ENCODE measurements at regions not wholly inside any gene's neighbourhood (a gene's known extent, or its start where the extent isn't known, plus 50 kb on each side); places are given as distances from the start of the nearest gene placed in this dataset.

DNA sequence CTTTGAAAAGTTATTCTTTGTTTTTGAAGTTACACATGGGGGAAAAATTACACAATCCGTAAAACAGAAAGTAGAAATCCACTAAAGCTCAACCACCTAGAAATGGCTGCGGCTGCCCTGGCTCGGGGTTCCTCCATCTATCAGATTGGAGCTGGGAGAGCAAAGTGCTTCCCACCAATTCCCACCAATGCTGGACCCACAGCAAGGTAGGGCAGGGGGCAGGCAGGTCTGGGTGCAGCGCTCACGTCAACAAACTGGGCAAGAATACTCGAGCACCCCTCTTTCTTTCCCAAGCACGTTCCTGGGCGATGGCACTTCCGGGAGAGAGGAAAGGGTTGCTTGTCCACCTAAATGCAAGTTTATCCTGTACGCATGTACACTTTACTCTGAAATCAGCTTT, 217.6 kb downstream of the NDUFA10 start:
- Histone ChIP-seq H4K20me1 (replicated peaks; ENCODE audit: control insufficient read depth, insufficient read depth, low read length) (no peaks in the 10 kb centered on the region), H3K27ac (ENCODE audit: extremely low read depth, low read depth, low read length) (no peak overlapping the region), H3K36me3 (ENCODE audit: control insufficient read depth, insufficient read depth, low read length) (no peaks in the 10 kb centered on the region), H3K4me2 (ENCODE audit: insufficient read depth, low read length) (no peak overlapping the region), H3K9me3 (replicated peaks; ENCODE audit: control insufficient read depth, insufficient read depth, low read depth, low read length) (no peaks in the 10 kb centered on the region), H3K4me3 (no peak overlapping the region), H3K4me1 (replicated peaks in 1 of 2; ENCODE audit: control insufficient read depth in 2 of 2, insufficient read depth in 2 of 2, low read length in 2 of 2) (no peaks in the 10 kb centered on the region), H2AFZ (ENCODE audit: low read depth, low read length) (no peak overlapping the region), H3K9ac (ENCODE audit: insufficient read depth in 1 of 2, low read depth in 2 of 2, low read length in 2 of 2) (no peak overlapping the region), H3K79me2 (ENCODE audit: control insufficient read depth, insufficient read depth, low read length) (no peaks in the 10 kb centered on the region), H3K27me3 (ENCODE audit: control insufficient read depth in 2 of 2, insufficient read depth in 2 of 2, low read length in 2 of 2) (peaks cover 7 to 64% of the 10 kb centered on the region in 2 experiments; a peak in 3 of 5 replicates), H3K9me1 (ENCODE audit: control insufficient read depth, insufficient read depth, low read length) (no peaks in the 10 kb centered on the region)
- intact Hi-C loops (cut with micrococcal nuclease): no loop called here
- FAIRE-seq (no peak), ATAC-seq (no peak), DNase-seq (ENCODE audit: extremely low read depth in 1 of 4, low spot score in 3 of 4) (no peak)
- POLR2A ChIA-PET: no interaction called here
- BruUV-seq (replicated peaks): no TSS peak
- 1% methylated on average over 8 of the region's 10 CpGs for WGBS (ENCODE audit: insufficient coverage, low coverage, missing lambda C conversion rate)
- in situ Hi-C loops (cut with MboI): no loop called here
- CTCF ChIA-PET (ENCODE audit: low intra/inter-chr PET ratio): no interaction called here
- TF ChIP-seq KAT7 (CRISPR knock-in tag; IDR thresholded peaks at IDR 0.05; ENCODE audit: borderline replicate concordance) (no peak), HDGF (IDR thresholded peaks at IDR 0.05) (no peak), SETDB1 (IDR thresholded peaks at IDR 0.05; ENCODE audit: low read length) (no peak), KLF1 (tag; IDR thresholded peaks at IDR 0.05) (no peak), NONO (IDR thresholded peaks at IDR 0.05; ENCODE audit: low read depth in 2 of 2, low read length in 1 of 2) (no peak), NFIC (IDR thresholded peaks at IDR 0.05) (no peak), DACH1 (IDR thresholded peaks at IDR 0.05; ENCODE audit: partially characterized antibody) (no peak), RAD51 (IDR thresholded peaks at IDR 0.05; ENCODE audit: borderline replicate concordance, low read depth) (no peak), RBM34 (IDR thresholded peaks at IDR 0.05; ENCODE audit: borderline replicate concordance, insufficient read depth, low read length) (no peak), ZNF75A (CRISPR knock-in tag; IDR thresholded peaks at IDR 0.05) (no peak), ZNF592 (IDR thresholded peaks at IDR 0.05) (no peak), MECOM (CRISPR knock-in tag; IDR thresholded peaks at IDR 0.05) (no peak), BCOR (IDR thresholded peaks at IDR 0.05) (no peak)
- TF ChIP-seq, protein P1, sequence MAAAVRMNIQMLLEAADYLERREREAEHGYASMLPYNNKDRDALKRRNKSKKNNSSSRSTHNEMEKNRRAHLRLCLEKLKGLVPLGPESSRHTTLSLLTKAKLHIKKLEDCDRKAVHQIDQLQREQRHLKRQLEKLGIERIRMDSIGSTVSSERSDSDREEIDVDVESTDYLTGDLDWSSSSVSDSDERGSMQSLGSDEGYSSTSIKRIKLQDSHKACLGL (CRISPR knock-in tag; IDR thresholded peaks at IDR 0.05; ENCODE audit: borderline replicate concordance, poor library complexity, severe bottlenecking): no peak
- TF ChIP-seq, protein P2, sequence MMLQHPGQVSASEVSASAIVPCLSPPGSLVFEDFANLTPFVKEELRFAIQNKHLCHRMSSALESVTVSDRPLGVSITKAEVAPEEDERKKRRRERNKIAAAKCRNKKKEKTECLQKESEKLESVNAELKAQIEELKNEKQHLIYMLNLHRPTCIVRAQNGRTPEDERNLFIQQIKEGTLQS (IDR thresholded peaks at IDR 0.05): no peak
- TF ChIP-seq, protein P2 (CRISPR knock-in tag; conservative IDR thresholded peaks at IDR 0.05): no peak
